HG02938 (cell line): ENCODE measurements at regions not wholly inside any gene's neighbourhood (a gene's known extent, or its start where the extent isn't known, plus 50 kb on each side); places are given as distances from the start of the nearest gene placed in this dataset.
A peak's percentile ranks its signal among the peaks of the same experiment; 100 is the strongest.
"Not testable (repeated sequence)": the region's sequence is repeated elsewhere in the genome, so short reads cannot be mapped to it uniquely, and the experiment has no call there.

Experiments
- ATAC-seq: cut with Tn5 transposase; IDR thresholded peaks from one replicate; pipeline ENCODE4 v1.9.1; 2021; ENCODE audit warnings: mild to moderate bottlenecking, moderate library complexity; ENCODE audit not compliant: unreplicated experiment

- no peak for ATAC-seq
Observed at GRCh38 chr3:104066658-104067057, 1300.1 kb upstream of the ALCAM start.

- no peak for ATAC-seq
Observed at GRCh38 chr3:104069114-104069513, 1297.6 kb upstream of the ALCAM start.

GRCh38 chr3:104070906-104071305 lies 1295.8 kb upstream of the ALCAM start:
- ATAC-seq, result no peak

- no peak for ATAC-seq
Observed at GRCh38 chr3:104080088-104080626, 1286.6 kb upstream of the ALCAM start.

- no peak for ATAC-seq
Observed at GRCh38 chr3:104088738-104089137, 1278.0 kb upstream of the ALCAM start.

GRCh38 chr3:104089987-104090386 lies 1276.7 kb upstream of the ALCAM start:
- ATAC-seq, result not testable (repeated sequence)

- no peak for ATAC-seq
Observed at GRCh38 chr3:104101736-104102135, 1265.0 kb upstream of the ALCAM start.

GRCh38 chr3:104102386-104102785 lies 1264.3 kb upstream of the ALCAM start:
- peak; percentile 90 for ATAC-seq

- no peak for ATAC-seq
Observed at GRCh38 chr3:104106276-104106675, 1260.4 kb upstream of the ALCAM start.

GRCh38 chr3:104108522-104108921 lies 1258.2 kb upstream of the ALCAM start:
- ATAC-seq, result no peak

GRCh38 chr3:104126463-104126862 lies 1240.2 kb upstream of the ALCAM start:
- no peak for ATAC-seq

GRCh38 chr3:104126864-104127553 lies 1239.7 kb upstream of the ALCAM start:
- ATAC-seq, result no peak

GRCh38 chr3:104127830-104128229 lies 1238.9 kb upstream of the ALCAM start:
- ATAC-seq, result no peak

- ATAC-seq, result no peak
Observed at GRCh38 chr3:104132566-104133403, 1233.9 kb upstream of the ALCAM start.

- no peak for ATAC-seq
Observed at GRCh38 chr3:104133630-104134029, 1233.1 kb upstream of the ALCAM start.

GRCh38 chr3:104137116-104137515 lies 1229.6 kb upstream of the ALCAM start:
- no peak for ATAC-seq

- no peak for ATAC-seq
Observed at GRCh38 chr3:104145164-104145563, 1221.5 kb upstream of the ALCAM start.

GRCh38 chr3:104149154-104149553 lies 1217.6 kb upstream of the ALCAM start:
- ATAC-seq, result no peak

GRCh38 chr3:104150724-104151123 lies 1216.0 kb upstream of the ALCAM start:
- ATAC-seq, result no peak

GRCh38 chr3:104154896-104155295 lies 1211.8 kb upstream of the ALCAM start:
- ATAC-seq, result no peak

- no peak for ATAC-seq
Observed at GRCh38 chr3:104165866-104166265, 1200.8 kb upstream of the ALCAM start.

- no peak for ATAC-seq
Observed at GRCh38 chr3:104168386-104168785, 1198.3 kb upstream of the ALCAM start.
